ENCODE measurements at regions not wholly inside any gene's neighbourhood (a gene's known extent, or its start where the extent isn't known, plus 50 kb on each side); places are given as distances from the start of the nearest gene placed in this dataset.

DNA sequence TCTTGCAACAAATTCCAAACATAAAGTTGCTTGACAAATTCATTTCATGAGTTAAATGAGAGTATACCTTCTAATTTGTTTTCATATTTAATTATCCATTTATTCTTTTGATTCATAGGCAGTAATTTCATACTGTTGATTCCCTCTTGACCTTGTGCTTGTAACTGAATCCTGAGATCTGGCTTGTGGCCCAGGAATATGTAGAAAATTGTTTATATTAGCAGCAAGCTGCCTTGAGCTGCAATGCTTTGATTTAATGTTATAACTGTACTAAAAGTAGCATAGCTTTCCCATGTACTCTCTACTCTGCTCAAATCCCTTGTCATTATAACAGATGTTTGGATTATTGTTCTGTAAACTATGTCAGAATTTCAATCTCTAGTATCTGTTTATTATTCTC lies 780.7 kb downstream of the NR2F1-AS1 start:
- no peak for ATAC-seq (ENCODE audit: low read depth in 2 of 2)
- H3K27ac Mint-ChIP-seq, result no peak overlapping the region
- no peak for DNase-seq
- no peak overlapping the region for H3K4me3 Mint-ChIP-seq
- H3K4me1 Mint-ChIP-seq, result no peaks in the 10 kb centered on the region
- H3K27me3 Mint-ChIP-seq, result no peaks in the 10 kb centered on the region
- H3K9me3 Mint-ChIP-seq, result peaks cover under 1 to 14% (median 7%) of the 10 kb centered on the region in 7 donors
- no peaks in the 10 kb centered on the region for H3K36me3 Mint-ChIP-seq

DNA sequence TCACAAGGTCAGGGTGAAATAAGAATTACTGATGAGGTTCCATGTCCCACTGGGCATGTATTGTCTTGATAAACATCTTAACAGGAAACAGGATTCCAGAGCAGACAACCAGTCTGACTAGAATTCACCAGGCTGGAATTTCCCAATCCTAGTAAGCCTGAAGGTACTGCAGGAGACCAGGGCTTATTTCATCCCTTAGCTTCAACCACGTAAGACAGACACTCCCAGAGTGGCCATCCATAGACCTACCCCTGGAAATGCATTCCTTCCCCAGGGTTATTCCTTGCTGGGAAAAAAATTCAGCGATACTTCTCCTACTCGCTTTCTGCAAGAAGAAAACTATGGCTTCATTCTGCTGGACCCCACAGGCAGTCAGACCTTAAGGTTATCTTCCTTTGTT lies 785.4 kb downstream of the NR2F1-AS1 start:
- Mint-ChIP-seq H3K27me3 (no peaks in the 10 kb centered on the region), H3K27ac (no peak overlapping the region), H3K4me1 (no peaks in the 10 kb centered on the region), H3K9me3 (peaks cover 7 to 40% (median 10%) of the 10 kb centered on the region in 7 donors), H3K36me3 (no peaks in the 10 kb centered on the region), H3K4me3 (no peak overlapping the region)
- no peak for DNase-seq
- ATAC-seq (ENCODE audit: low read depth in 2 of 2), result no peak

DNA sequence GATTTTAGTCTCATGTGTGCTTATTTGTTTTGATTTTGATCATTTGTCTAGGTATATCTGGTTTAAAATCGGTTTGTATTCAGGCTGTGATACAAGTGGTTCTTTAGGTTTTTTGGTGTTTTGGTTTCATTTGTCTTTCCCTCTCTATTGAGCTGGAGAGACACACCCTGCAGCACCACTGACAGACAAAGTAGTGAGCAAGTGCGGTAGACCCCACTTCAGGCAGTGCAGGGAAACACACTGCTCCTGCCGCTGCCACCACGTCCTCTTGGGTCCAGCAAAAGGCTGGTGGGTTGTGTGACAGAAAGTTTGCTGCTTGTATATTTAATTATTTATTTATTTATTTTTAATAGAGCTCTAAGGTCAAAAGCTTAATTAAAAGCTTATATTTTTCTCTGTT lies 801.0 kb downstream of the NR2F1-AS1 start:
- no peak for ATAC-seq (ENCODE audit: low read depth in 2 of 2)
- no peak overlapping the region for H3K4me3 Mint-ChIP-seq
- H3K27ac Mint-ChIP-seq, result no peak overlapping the region
- H3K9me3 Mint-ChIP-seq, result peaks cover 0 to 5% (median 1%) of the 10 kb centered on the region in 7 donors
- no peaks in the 10 kb centered on the region for H3K36me3 Mint-ChIP-seq
- no peaks in the 10 kb centered on the region for H3K27me3 Mint-ChIP-seq
- DNase-seq, result no peak
- no peaks in the 10 kb centered on the region for H3K4me1 Mint-ChIP-seq

DNA sequence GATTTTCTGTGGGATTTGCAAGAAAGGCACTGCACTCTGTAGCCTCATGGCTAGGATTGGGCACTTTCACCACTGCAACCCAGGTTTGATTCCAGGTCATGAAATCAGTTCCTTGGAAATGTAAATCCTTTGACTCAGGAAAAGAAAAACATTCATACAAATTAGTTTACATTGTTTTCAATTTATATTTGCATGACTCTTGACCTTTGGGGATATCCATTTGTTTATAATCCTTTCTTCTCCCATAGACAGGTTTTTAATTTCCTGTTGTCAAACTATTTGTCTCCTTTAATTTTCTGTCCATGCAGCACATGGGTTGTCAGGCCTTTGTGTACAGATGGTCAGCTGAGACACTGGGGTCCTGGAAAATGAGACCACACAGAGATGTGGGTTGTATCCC lies 801.5 kb downstream of the NR2F1-AS1 start:
- DNase-seq, result no peak

DNA sequence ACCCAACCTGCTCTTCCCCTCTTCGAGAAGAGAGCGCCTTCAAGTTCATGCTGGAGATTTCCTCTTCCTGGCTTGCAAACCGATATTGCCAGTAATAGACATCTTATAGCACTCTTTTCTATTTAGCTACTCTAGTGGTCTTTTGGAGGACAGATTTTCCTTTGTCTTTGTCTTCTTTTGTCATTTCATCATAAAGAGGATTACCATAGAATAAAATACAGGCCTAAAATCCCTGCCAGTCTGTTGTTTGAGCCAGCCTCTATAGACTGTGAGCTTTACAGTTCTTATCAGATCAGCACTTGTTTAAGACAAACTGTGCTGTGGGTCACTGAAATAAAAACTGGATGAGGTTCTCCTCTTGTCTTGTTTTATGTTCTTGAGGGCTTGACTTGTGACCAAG lies 802.8 kb downstream of the NR2F1-AS1 start:
- Mint-ChIP-seq H3K27me3 (no peaks in the 10 kb centered on the region), H3K4me1 (no peaks in the 10 kb centered on the region), H3K4me3 (no peak overlapping the region), H3K27ac (no peak overlapping the region), H3K9me3 (peaks cover 0 to 5% (median 1%) of the 10 kb centered on the region in 7 donors), H3K36me3 (no peaks in the 10 kb centered on the region)
- DNase-seq, result no peak
- no peak for ATAC-seq (ENCODE audit: low read depth in 2 of 2)

More for the DNA sequence above, 801.5 kb downstream of the NR2F1-AS1 start:
- no peak overlapping the region for H3K27ac Mint-ChIP-seq
- H3K4me3 Mint-ChIP-seq, result no peak overlapping the region
- no peaks in the 10 kb centered on the region for H3K4me1 Mint-ChIP-seq
- no peak for ATAC-seq (ENCODE audit: low read depth in 2 of 2)
- no peaks in the 10 kb centered on the region for H3K27me3 Mint-ChIP-seq
- peaks cover 0 to 5% (median 1%) of the 10 kb centered on the region in 7 donors for H3K9me3 Mint-ChIP-seq
- no peaks in the 10 kb centered on the region for H3K36me3 Mint-ChIP-seq

DNA sequence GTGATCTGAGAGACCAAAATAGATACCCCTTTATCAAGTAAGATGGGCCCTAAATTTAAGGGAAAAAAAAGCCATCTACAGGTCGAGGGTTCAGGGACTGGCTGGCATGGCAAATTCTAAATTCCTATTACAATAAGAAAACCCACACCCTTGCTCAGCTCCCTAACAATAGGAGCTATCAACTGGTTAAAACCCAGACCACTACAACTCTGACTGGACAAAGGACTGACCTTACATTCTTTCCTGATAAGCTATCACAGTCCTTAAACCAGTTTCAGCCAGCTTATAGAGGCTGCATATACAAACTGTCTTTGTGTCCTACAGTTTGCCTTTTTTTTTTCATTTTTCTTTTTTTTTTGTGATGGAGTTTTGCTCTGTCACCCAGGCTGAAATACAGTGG lies 803.6 kb downstream of the NR2F1-AS1 start:
- no peak overlapping the region for H3K4me3 Mint-ChIP-seq
- DNase-seq (no peak), ATAC-seq (ENCODE audit: low read depth in 2 of 2) (no peak)
- no peaks in the 10 kb centered on the region for H3K4me1 Mint-ChIP-seq
- H3K27me3 Mint-ChIP-seq, result no peaks in the 10 kb centered on the region
- H3K27ac Mint-ChIP-seq, result no peak overlapping the region
- H3K9me3 Mint-ChIP-seq, result peaks cover 0 to 5% (median under 1%) of the 10 kb centered on the region in 7 donors
- H3K36me3 Mint-ChIP-seq, result no peaks in the 10 kb centered on the region

DNA sequence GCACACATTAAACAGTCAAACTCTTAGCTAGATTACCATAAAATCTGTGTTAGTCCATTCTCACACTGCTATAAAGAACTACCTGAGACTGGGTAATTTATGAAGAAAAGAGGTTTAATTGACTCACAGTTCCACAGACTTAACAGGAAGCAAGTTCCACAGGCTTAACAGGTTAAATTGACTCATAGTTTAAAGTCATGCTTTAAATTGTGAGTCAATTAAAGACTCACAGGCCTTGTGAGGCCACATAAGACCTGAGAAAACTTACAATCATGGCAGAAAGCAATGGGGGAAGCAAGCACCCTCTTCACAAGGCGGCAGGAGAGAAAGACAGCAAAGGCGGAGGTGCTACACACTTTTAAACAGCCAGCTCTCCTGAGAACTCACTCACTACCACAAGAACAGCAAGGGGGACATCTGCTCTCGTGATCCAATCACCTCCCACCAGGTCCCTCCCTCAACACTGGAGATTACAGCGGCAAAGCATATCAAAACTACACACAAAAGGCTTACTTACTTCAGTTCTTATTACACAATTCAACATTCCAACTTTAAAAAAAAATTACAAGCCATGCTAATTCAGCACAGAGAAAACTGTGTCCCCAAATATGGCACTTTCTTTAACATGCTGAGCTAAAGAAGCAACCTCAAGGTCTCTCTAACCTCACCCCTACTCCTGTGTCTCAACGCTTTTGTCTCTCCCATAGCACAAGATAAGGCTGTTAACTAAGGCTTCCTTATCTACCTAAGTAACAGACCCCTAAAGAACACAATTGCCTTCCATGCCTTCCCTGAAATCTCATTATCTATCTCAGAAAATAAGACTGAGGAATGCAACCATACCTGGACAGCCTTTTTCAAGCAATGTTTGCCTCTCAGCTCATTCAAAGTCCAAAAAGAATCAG lies 805.1 kb downstream of the NR2F1-AS1 start:
- ATAC-seq (ENCODE audit: low read depth in 2 of 2) (no peak), DNase-seq (no peak)
- Mint-ChIP-seq H3K27ac (no peak overlapping the region), H3K9me3 (peaks cover 0 to 5% (median 2%) of the 10 kb centered on the region in 7 donors), H3K4me1 (no peaks in the 10 kb centered on the region), H3K27me3 (no peaks in the 10 kb centered on the region), H3K36me3 (no peaks in the 10 kb centered on the region), H3K4me3 (no peak overlapping the region)

DNA sequence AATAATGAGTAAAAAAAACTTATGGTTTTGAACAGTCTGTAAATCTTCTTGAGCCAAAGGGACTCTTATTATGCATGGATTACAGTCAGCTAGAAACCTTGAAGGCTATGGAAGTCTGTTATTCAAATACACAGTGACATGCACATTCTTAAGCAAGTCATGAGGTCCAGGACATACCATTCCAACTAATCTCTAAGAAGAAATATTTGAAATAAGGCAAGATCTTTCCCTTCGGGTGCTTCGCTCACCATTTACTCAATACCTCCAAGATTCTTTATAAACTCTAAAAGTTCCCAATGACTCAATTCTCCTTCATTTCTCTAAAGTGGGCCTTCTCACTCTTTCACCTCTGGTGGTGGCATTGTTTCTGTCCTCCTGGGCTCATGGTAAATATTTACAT lies 811.0 kb downstream of the NR2F1-AS1 start:
- Mint-ChIP-seq H3K27me3 (no peaks in the 10 kb centered on the region), H3K27ac (no peak overlapping the region), H3K4me1 (no peaks in the 10 kb centered on the region), H3K36me3 (no peaks in the 10 kb centered on the region), H3K9me3 (peaks cover 0 to 4% (median under 1%) of the 10 kb centered on the region in 7 donors), H3K4me3 (no peak overlapping the region)
- ATAC-seq (ENCODE audit: low read depth in 2 of 2) (no peak), DNase-seq (no peak)

DNA sequence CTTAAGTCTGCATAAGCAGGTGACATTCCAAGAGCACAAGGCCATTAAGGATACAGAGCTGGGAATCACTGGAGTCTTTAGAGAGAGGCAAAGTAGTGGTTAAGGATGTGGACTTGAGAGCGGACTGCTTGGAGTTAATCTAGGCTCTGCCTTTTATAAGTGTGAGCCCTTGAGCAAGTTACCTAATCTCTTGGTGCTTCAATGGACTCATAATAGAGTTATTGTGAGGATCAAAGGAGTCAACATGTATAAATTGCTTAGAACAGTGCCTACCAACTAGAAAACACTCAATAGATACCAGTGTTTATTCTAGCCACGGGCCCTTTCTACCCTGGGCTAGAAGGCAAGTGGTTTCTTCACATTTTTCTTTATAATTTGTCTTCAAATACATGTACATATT lies 819.4 kb downstream of the NR2F1-AS1 start:
- no peak overlapping the region for H3K4me3 Mint-ChIP-seq
- peaks cover 0 to 3% (median 0%) of the 10 kb centered on the region in 7 donors for H3K9me3 Mint-ChIP-seq
- no peaks in the 10 kb centered on the region for H3K27me3 Mint-ChIP-seq
- DNase-seq (no peak), ATAC-seq (ENCODE audit: low read depth in 2 of 2) (no peak)
- H3K4me1 Mint-ChIP-seq, result no peaks in the 10 kb centered on the region
- H3K36me3 Mint-ChIP-seq, result no peaks in the 10 kb centered on the region
- H3K27ac Mint-ChIP-seq, result no peak overlapping the region

DNA sequence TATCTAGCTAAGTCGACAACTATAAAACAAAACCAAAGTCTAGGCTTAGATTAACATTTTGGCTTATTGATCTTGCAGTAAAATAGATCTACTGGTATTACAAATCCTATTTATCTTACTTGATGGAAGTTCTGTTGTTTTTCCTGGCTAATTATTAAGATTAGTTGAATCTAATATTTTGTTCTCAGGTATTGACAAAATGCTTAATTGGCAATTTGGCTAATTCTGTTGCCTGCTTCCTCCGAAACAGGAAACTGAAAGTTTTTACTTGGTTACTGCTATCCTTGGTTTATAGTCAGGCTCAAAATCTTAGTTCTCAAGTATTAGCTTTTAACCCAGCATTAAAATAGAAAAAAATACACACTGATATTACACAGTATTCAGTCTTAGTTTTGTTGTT lies 820.5 kb downstream of the NR2F1-AS1 start:
- H3K36me3 Mint-ChIP-seq, result no peaks in the 10 kb centered on the region
- DNase-seq (no peak), ATAC-seq (ENCODE audit: low read depth in 2 of 2) (no peak)
- H3K9me3 Mint-ChIP-seq, result peaks cover 0 to 3% (median 0%) of the 10 kb centered on the region in 7 donors
- H3K27ac Mint-ChIP-seq, result no peak overlapping the region
- H3K4me3 Mint-ChIP-seq, result no peak overlapping the region
- H3K27me3 Mint-ChIP-seq, result no peaks in the 10 kb centered on the region
- H3K4me1 Mint-ChIP-seq, result no peaks in the 10 kb centered on the region

DNA sequence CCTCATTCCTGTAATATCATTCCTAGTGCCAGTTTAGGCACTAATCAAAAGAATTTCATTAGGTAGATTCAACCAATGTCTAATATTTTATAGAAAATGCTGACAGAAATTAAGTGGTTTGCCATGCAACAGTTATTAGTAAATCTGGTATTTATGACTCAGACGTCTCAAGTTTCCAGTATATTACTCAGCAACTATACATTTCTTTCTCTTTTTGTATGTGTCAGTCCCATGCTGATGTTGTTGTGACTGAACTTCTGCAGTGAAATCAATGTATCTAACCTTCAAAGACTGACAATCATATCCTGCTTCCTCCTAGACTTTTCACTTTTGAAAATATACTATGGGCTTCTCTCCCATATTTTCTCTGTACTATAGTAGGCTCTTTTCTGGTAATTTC lies 822.5 kb downstream of the NR2F1-AS1 start:
- no peak overlapping the region for H3K27ac Mint-ChIP-seq
- H3K27me3 Mint-ChIP-seq, result no peaks in the 10 kb centered on the region
- no peak overlapping the region for H3K4me3 Mint-ChIP-seq
- no peak for ATAC-seq (ENCODE audit: low read depth in 2 of 2)
- H3K36me3 Mint-ChIP-seq, result no peaks in the 10 kb centered on the region
- DNase-seq, result no peak
- H3K4me1 Mint-ChIP-seq, result no peaks in the 10 kb centered on the region
- peaks cover 0 to 3% (median 0%) of the 10 kb centered on the region in 7 donors for H3K9me3 Mint-ChIP-seq

DNA sequence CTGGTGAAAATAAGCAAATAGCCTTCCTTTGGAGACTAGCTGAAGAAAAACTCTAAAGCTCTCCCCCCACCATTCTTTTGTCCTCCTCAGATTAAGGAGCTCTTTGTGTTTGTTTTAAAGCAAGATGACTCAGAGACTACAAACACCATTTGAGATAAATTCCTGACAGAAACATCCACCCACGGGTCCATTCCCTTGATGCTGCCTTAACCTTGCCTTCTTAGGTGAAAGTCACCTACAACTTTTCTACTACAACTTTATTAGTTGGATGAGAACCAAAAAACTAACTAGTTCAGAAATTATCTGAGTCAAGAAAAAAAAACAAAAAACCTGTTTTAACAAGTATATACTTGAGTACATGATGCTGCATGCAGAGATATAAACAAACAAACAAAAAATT lies 831.1 kb downstream of the NR2F1-AS1 start:
- Mint-ChIP-seq H3K36me3 (no peaks in the 10 kb centered on the region), H3K27me3 (no peaks in the 10 kb centered on the region), H3K27ac (no peak overlapping the region), H3K4me1 (no peaks in the 10 kb centered on the region), H3K9me3 (peaks cover 0 to 3% (median 0%) of the 10 kb centered on the region in 7 donors), H3K4me3 (no peak overlapping the region)
- DNase-seq (no peak), ATAC-seq (ENCODE audit: low read depth in 2 of 2) (no peak)

DNA sequence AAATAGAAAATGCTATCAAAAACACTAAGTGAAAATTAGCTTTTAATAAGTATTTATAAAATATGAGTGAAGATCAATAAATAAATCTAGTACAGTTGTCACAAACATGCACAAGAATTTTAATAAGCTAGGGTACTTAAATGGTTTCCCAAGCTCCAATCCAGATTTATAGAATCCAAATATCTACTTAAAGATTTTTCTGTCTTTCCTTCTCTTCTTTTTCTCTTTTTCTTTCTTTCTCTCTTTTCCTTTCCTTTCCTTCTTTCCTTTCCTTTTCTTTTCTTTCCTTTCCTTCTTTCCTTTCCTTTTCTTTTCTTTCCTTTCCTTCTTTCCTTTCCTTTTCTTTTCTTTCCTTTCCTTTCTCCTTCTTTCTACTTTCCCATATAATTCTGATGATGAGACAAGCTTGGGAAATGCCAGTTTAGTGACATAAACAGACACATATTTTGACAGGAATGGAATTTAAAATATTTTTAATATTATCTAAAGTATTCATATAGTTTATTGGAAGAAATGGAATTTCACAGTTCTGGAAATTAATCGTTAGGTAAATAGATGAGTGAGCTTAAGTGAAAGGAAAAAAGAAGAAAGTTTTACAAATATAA lies 832.8 kb downstream of the NR2F1-AS1 start:
- ATAC-seq (ENCODE audit: low read depth in 2 of 2), result no peak
- Mint-ChIP-seq H3K4me1 (no peaks in the 10 kb centered on the region), H3K27me3 (no peaks in the 10 kb centered on the region), H3K36me3 (no peaks in the 10 kb centered on the region), H3K9me3 (peaks cover 0 to 3% (median 0%) of the 10 kb centered on the region in 7 donors), H3K4me3 (no peak overlapping the region), H3K27ac (no peak overlapping the region)
- no peak for DNase-seq

DNA sequence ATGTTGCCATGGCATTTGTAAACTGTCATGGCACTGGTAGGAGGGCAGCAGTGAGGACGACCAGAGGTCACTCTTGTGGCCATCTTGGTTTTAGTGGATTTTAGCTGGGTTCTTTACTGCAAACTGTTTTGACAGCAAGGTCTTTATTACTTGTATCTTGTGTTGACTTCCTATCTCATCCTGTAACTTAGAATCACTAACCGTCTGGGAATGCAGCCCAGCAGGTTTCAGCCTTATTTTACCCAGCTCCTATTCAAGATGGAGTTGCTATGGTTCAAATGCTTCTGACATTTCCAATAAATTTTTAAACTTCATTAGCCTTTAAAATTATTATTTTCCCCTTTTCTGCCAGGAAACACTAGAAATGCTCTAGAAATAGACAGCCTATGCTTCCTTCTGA lies 839.1 kb downstream of the NR2F1-AS1 start:
- ATAC-seq (ENCODE audit: low read depth in 2 of 2) (no peak), DNase-seq (no peak)
- Mint-ChIP-seq H3K36me3 (no peaks in the 10 kb centered on the region), H3K27ac (no peak overlapping the region), H3K4me3 (no peak overlapping the region), H3K27me3 (no peaks in the 10 kb centered on the region), H3K4me1 (no peaks in the 10 kb centered on the region), H3K9me3 (peaks cover 0 to 4% (median 2%) of the 10 kb centered on the region in 7 donors)
